ENCODE measurements at regions not wholly inside any gene's neighbourhood (a gene's known extent, or its start where the extent isn't known, plus 50 kb on each side); places are given as distances from the start of the nearest gene placed in this dataset.

DNA sequence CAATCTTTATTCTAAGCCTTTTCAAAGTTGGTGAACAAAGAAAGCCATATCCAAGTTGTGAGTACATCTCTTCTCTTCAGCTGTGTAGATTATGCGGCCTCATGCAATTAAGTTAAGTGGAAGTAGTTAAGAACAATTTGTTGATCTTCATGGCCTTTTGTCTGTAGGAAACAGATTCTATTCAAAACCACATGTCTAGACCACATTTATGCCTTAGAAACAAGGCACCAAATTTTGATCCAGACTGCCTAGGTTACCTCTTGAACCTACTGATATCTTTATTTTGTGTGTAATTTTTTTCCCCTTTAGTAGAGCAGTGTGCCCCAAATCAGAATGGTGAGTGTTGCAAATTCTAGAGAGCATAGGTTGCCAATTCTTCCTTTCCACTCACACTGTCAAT lies 101.6 kb upstream of the CERS6 start:
- no peaks in the 10 kb centered on the region for H3K79me2 ChIP-seq (ENCODE audit: control insufficient read depth, insufficient read depth, low read length)
- no TSS peak for BruUV-seq (replicated peaks)
- H3K36me3 ChIP-seq (ENCODE audit: control insufficient read depth in 2 of 2, extremely low read depth in 1 of 2, insufficient read depth in 2 of 2, low read length in 2 of 2): no peaks in the 10 kb centered on the region
- TF ChIP-seq, protein P1, sequence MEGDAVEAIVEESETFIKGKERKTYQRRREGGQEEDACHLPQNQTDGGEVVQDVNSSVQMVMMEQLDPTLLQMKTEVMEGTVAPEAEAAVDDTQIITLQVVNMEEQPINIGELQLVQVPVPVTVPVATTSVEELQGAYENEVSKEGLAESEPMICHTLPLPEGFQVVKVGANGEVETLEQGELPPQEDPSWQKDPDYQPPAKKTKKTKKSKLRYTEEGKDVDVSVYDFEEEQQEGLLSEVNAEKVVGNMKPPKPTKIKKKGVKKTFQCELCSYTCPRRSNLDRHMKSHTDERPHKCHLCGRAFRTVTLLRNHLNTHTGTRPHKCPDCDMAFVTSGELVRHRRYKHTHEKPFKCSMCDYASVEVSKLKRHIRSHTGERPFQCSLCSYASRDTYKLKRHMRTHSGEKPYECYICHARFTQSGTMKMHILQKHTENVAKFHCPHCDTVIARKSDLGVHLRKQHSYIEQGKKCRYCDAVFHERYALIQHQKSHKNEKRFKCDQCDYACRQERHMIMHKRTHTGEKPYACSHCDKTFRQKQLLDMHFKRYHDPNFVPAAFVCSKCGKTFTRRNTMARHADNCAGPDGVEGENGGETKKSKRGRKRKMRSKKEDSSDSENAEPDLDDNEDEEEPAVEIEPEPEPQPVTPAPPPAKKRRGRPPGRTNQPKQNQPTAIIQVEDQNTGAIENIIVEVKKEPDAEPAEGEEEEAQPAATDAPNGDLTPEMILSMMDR (IDR thresholded peaks at IDR 0.05; ENCODE audit: extremely low read depth in 1 of 2, insufficient read depth in 1 of 2, low read depth in 1 of 2, low read length in 2 of 2): no peak
- TF ChIP-seq, protein P2, sequence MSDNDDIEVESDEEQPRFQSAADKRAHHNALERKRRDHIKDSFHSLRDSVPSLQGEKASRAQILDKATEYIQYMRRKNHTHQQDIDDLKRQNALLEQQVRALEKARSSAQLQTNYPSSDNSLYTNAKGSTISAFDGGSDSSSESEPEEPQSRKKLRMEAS (IDR thresholded peaks at IDR 0.05; ENCODE audit: insufficient read depth, insufficient read length): no peak
- no peak for TF ChIP-seq GATA2 (IDR thresholded peaks at IDR 0.05; ENCODE audit: insufficient read depth, insufficient read length, low read depth, low read length)
- TF ChIP-seq JUN (IDR thresholded peaks at IDR 0.05; ENCODE audit: borderline replicate concordance, insufficient read depth, insufficient read length, low read depth): no peak
- no peak for TF ChIP-seq MYC (IDR thresholded peaks at IDR 0.05; ENCODE audit: low read depth, low read length)
- TF ChIP-seq POLR2A (IDR thresholded peaks at IDR 0.05; ENCODE audit: low read depth, low read length): no peak
- H3K27ac ChIP-seq (ENCODE audit: insufficient read depth, low read depth, low read length): no peak overlapping the region
- CTCF ChIA-PET: no interaction called here
- DNase-seq (ENCODE audit: low read depth, low spot score): no peak
- no peak overlapping the region for H3K4me2 ChIP-seq (ENCODE audit: insufficient read depth, low read length)
- H2AFZ ChIP-seq (ENCODE audit: low read depth, low read length): no peak overlapping the region
- H3K27me3 ChIP-seq (ENCODE audit: control insufficient read depth in 2 of 2, insufficient read depth in 2 of 2, low read length in 2 of 2): no peaks in the 10 kb centered on the region
- POLR2A ChIA-PET: no interaction called here
- peaks cover 6% of the 10 kb centered on the region for H3K4me1 ChIP-seq (ENCODE audit: control insufficient read depth, extremely low read depth, insufficient read depth, low read length)
- dilution Hi-C loops (cut with MboI; ENCODE audit: extremely low pct_ligation_motif_present, low sequenced_read_pairs) (no loop called here), intact Hi-C loops (cut with micrococcal nuclease) (no loop called here)
- H3K4me3 ChIP-seq (replicated peaks in 1 of 3; ENCODE audit: insufficient read depth in 1 of 3, low read depth in 1 of 3, low read length in 3 of 3): no peak overlapping the region
- H4K20me1 ChIP-seq (replicated peaks; ENCODE audit: control insufficient read depth, extremely low read depth, insufficient read depth, low read length): no peaks in the 10 kb centered on the region
- H3K9me3 ChIP-seq (replicated peaks; ENCODE audit: control insufficient read depth, insufficient read depth, low read length): no peaks in the 10 kb centered on the region
- no peak overlapping the region for H3K9ac ChIP-seq (replicated peaks; ENCODE audit: extremely low read depth, insufficient read depth, low read length)
- no peak for FAIRE-seq
- H3K9me1 ChIP-seq (replicated peaks; ENCODE audit: control insufficient read depth, extremely low read depth, insufficient read depth, low read length): no peaks in the 10 kb centered on the region

DNA sequence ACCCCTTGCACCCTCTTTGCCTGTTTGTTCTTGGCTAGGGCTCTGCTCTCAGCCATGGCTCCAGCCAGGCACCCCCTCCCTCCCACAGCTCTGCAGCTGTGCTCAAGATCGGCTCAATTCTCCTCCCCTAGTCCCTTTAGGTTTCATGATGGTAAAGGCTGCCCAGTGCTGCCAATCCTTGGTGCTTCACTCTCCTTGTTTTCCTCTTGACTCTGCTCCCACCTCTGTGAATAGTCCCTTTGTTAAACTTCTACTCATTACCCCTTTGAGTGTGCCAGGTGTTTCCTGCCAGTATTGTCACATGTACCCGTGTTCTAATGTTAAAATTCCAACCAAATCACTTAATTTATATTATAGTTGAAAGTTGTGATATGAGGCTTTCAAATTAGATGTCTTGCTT lies 101.0 kb upstream of the CERS6 start:
- no peak overlapping the region for H3K4me3 ChIP-seq (replicated peaks in 1 of 3; ENCODE audit: insufficient read depth in 1 of 3, low read depth in 1 of 3, low read length in 3 of 3)
- no peak overlapping the region for H2AFZ ChIP-seq (ENCODE audit: low read depth, low read length)
- no peak for DNase-seq (ENCODE audit: low read depth, low spot score)
- no peak overlapping the region for H3K27ac ChIP-seq (ENCODE audit: insufficient read depth, low read depth, low read length)
- peaks cover 6% of the 10 kb centered on the region for H3K4me1 ChIP-seq (ENCODE audit: control insufficient read depth, extremely low read depth, insufficient read depth, low read length)
- dilution Hi-C loops (cut with MboI; ENCODE audit: extremely low pct_ligation_motif_present, low sequenced_read_pairs): no loop called here
- H3K79me2 ChIP-seq (ENCODE audit: control insufficient read depth, insufficient read depth, low read length): no peaks in the 10 kb centered on the region
- no TSS peak for BruUV-seq (replicated peaks)
- no peak for FAIRE-seq
- no peak for TF ChIP-seq JUN (IDR thresholded peaks at IDR 0.05; ENCODE audit: borderline replicate concordance, insufficient read depth, insufficient read length, low read depth)
- TF ChIP-seq, protein P2 (IDR thresholded peaks at IDR 0.05; ENCODE audit: insufficient read depth, insufficient read length): no peak
- no peak for TF ChIP-seq EZH2 (IDR thresholded peaks at IDR 0.05; ENCODE audit: borderline replicate concordance, low read depth, low read length, severe bottlenecking)
- TF ChIP-seq GATA2 (IDR thresholded peaks at IDR 0.05; ENCODE audit: insufficient read depth, insufficient read length, low read depth, low read length): no peak
- no peak for TF ChIP-seq FOS (IDR thresholded peaks at IDR 0.05; ENCODE audit: borderline replicate concordance, insufficient read depth, low read length)
- H3K27me3 ChIP-seq (ENCODE audit: control insufficient read depth in 2 of 2, insufficient read depth in 2 of 2, low read length in 2 of 2): no peaks in the 10 kb centered on the region
- no peak overlapping the region for H3K9ac ChIP-seq (replicated peaks; ENCODE audit: extremely low read depth, insufficient read depth, low read length)
- ChIA-PET CTCF (interaction anchor here (1.2 kb wide), 1 partner anchor 419 kb away, joined by 4 read pairs; no protein-coding TSS in a partner anchor), POLR2A (no interaction called here)
- intact Hi-C loops (cut with micrococcal nuclease): no loop called here
- H3K36me3 ChIP-seq (ENCODE audit: control insufficient read depth in 2 of 2, extremely low read depth in 1 of 2, insufficient read depth in 2 of 2, low read length in 2 of 2): no peaks in the 10 kb centered on the region
- no peaks in the 10 kb centered on the region for H3K9me3 ChIP-seq (replicated peaks; ENCODE audit: control insufficient read depth, insufficient read depth, low read length)
- H4K20me1 ChIP-seq (replicated peaks; ENCODE audit: control insufficient read depth, extremely low read depth, insufficient read depth, low read length): no peaks in the 10 kb centered on the region
- H3K4me2 ChIP-seq (ENCODE audit: insufficient read depth, low read length): no peak overlapping the region
- no peaks in the 10 kb centered on the region for H3K9me1 ChIP-seq (replicated peaks; ENCODE audit: control insufficient read depth, extremely low read depth, insufficient read depth, low read length)

Data from endothelial cell of umbilical vein (primary cell).